ENCODE measurements at regions not wholly inside any gene's neighbourhood (a gene's known extent, or its start where the extent isn't known, plus 50 kb on each side); places are given as distances from the start of the nearest gene placed in this dataset.
"Not testable (repeated sequence)": the region's sequence is repeated elsewhere in the genome, so short reads cannot be mapped to it uniquely, and the experiment has no call there.

DNA sequence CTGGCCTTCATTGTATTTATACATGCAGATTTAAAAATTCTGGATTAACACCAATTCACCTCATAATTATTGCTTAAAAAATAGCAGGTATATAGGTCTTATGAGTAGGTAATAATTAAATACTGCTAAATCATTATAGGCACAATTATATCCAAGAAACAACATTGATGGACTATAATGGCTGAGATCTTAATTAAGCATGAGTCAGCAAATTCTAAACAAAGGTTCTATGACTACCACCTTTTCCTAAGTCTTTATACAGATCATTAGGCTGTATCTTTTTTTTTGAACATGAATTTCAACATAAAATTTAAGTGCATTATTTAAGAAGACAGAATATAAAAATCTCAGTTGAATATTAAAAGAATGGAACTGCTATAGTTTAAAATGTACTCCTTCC, 1678.7 kb upstream of the PCDH10 start:
- DNase-seq (ENCODE audit: low read depth): no peak

GRCh38 chr4:131488772-131489171, 1660.3 kb upstream of the PCDH10 start:
- no peak for DNase-seq (ENCODE audit: low read depth)

GRCh38 chr4:131496211-131496610, 1652.9 kb upstream of the PCDH10 start:
- not testable (repeated sequence) for DNase-seq (ENCODE audit: low read depth)

DNA sequence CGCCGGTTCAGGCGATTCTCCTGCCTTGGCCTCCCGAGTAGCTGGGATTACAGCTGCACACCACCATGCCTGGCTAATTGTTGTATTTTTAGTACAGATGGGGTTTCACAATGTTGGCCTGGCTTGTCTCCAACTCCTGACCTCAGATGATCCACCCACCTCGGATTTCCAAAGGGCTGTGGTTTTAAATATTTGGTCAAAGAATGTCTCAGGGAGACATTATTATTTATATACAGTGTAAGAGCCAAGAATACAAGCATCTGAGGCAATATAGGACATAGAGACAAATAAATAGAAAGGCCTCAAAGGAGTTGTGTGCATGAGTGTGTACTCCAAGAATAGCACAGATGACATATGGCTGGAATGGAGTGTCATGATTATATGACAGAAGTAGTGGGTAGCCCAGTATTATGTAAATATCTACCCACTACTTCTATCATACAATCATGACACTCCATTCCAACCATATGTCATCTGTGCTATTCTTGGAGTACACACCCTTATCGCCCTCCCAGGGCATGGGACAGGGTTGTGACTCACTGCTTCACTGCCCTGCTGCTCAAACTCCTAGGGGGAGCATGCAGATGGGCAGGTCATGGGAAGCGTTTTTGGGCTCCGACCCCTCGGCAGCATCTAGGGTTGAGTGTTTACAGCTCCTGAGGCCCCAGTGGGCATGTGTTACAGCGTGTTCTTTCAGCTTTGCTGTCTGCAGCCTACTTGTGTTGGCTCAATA, 1649.8 kb upstream of the PCDH10 start:
- peak; percentile 56 for DNase-seq (ENCODE audit: low read depth)

DNA sequence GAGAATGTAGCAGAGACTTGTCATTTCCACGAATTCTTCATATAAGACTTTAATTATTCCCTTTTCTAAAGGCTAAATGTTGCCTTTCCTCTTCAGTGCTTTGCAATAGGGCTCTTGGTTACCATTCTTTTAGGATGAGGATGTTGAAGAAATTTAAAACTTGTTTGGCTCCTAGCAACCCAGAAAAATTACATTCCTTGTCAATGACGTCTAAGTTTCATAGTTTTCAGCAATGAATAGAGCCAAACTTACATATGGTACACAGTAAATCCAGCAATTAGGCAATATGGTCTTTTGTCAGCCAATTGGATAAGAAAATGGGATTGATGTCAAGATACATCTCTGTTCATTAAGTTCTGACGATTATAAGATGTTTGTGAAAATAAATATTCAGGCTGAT, 1639.6 kb upstream of the PCDH10 start:
- DNase-seq (ENCODE audit: low read depth): peak; percentile 38

DNA sequence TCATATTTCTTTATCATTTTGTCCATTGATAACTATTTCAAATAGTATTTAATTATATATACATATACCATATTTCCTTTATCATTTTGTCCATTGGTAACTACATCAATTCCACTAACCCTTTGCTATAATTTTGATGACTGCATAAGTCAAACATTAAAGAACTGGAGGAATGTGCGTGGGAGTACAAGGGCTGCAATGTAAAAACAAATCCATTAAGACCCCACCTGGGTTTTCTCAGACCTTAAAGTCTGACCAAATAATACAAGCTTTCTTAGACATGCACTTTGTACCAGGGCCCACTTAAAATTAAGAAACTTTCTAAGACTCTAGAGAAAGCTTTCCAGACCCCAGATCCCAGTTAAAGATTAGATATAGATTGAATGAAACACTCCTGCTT, 1622.4 kb upstream of the PCDH10 start:
- no peak for DNase-seq (ENCODE audit: low read depth)

DNA sequence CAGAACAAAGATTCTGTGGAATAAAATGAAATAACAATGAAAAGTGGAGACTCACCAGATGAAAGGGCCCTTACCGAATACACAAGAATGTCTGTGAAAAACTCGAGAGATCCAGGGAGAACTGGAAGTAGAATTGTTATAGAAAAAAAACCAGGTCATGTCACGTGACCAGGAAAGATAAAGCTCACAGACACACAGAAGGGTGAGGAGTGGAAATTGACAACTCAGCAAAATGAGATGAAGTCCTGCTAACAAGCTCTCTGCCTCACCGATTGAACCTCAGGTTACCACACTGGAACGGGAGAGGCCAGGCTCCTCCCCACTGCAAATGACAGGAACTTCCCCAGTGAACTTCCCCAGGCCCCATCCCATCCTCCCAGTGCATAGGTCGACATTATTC, 1618.0 kb upstream of the PCDH10 start:
- no peak for DNase-seq (ENCODE audit: low read depth)

- DNase-seq (ENCODE audit: low read depth): no peak
These were observed 1614.0 kb upstream of the PCDH10 start for GRCh38 chr4:131534944-131535645.

GRCh38 chr4:131540256-131540655, 1608.8 kb upstream of the PCDH10 start:
- no peak for DNase-seq (ENCODE audit: low read depth)

GRCh38 chr4:131547506-131547981, 1601.5 kb upstream of the PCDH10 start:
- no peak for DNase-seq (ENCODE audit: low read depth)

DNA sequence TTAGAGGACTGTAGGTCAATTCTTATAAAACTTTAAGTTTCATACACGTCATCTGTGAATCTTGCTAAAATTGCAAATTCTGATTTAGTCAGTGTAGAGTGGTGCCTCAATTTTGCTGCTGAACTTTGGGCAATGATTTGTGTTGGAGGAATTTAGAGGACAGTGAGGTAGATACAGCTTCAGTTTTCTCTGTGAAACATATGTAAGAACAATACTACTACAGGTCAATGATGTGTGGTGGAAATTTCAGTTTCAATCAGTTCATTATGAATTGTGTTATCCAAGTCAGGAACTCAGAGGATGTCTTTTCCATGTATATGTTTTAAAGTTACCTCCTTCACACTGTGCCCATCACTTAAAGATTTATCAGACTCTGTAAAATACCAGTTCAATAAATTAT, 1597.8 kb upstream of the PCDH10 start:
- DNase-seq (ENCODE audit: low read depth): no peak

DNA sequence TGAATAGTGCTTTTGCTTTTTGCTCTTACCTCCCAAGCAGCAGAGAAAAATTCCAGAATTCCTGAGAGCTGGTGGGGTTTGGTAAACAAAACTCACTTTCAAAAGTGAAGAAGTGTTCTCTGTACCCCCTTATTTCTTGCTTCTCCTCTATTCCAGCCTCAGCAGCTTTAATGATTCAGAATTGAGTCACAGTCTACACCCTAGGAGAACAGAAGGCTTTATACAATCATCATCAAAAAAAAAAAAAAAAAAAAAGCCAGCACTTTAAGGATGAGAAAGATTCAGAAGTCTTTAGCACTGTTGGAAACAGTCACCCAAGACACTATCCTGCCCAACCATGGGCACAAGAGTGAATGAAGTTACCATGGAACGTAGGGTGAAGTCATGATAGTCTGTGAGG, 1583.1 kb upstream of the PCDH10 start:
- DNase-seq (ENCODE audit: low read depth): no peak

GRCh38 chr4:131584587-131584986, 1564.5 kb upstream of the PCDH10 start:
- no peak for DNase-seq (ENCODE audit: low read depth)

DNA sequence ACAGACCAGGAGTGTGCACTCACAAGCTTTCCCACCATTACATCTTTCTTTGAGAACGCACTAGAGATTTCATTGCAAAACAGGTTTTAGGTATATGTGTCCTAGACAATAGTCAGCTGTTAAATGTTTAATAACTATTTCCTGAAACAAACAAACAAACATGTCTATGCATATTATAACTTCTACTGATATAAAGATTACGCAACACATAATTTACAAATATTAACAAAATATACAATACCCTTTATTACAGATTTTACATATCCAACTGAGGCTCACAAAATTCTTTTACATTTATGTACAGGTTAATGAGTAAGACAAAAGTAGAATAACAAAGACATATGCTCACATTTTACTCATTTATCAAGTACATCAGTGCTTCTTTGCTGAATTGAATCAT, 1554.0 kb upstream of the PCDH10 start:
- no peak for DNase-seq (ENCODE audit: low read depth)

DNA sequence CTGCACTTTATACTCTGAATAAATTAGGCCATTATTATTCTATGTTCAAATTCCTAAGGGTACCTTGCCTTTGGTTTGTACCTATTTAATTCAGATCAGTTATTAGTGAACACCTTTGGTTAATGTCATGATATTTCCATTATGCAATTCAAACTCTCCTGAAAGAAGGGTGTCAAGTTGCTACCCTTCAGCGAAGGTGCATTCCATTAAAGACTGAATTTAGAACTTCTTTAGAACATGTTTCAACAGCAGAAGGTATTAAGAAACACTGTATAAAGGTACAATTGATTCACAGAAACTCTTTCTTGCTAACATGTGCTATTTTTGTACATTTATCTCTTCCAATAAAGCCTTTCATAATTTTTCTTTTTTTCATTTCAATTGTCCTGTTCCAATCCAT, 1545.4 kb upstream of the PCDH10 start:
- DNase-seq (ENCODE audit: low read depth): no peak

DNA sequence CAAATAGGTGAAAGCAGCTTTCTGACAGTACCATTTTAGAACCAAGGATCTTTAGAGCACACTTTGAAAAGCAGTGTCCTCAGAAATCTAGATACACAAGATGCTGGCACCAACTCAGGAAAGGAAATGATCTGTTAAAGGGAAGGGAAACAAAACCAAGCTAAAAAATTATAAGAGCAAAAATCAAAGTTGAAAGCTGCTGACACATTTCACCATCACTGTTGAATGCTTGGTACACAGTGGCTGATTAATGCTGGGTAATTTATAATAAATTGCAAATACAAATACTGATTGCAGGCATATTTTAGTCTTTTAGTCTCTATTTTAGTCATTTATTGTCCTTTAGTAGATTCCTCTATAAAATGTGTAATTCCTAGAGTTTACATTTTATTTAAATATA, 1540.1 kb upstream of the PCDH10 start:
- DNase-seq (ENCODE audit: low read depth): no peak

DNA sequence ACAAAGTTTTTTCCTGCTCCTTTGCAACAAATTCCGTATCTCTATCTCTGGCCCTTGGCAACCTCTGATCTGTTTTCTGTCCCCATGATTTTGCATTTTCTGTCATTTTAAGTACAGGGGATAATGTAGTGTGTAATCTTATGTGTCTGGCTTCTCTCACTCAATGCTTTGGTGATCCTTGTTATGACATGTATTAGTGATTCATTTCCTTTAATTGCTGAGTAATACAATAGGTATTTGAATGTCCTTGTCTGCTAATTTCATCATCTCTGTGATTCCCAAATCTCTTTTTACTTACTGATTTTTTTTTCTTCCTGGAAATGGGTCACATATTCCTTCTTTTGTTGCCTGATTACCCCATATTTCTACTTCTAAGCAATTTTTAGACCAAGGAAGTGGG, 1538.6 kb upstream of the PCDH10 start:
- DNase-seq (ENCODE audit: low read depth): peak; percentile 23

- DNase-seq (ENCODE audit: low read depth): no peak
These were observed 1535.8 kb upstream of the PCDH10 start for GRCh38 chr4:131613086-131613823.

GRCh38 chr4:131613824-131614216, 1535.3 kb upstream of the PCDH10 start:
- DNase-seq (ENCODE audit: low read depth): no peak

DNA sequence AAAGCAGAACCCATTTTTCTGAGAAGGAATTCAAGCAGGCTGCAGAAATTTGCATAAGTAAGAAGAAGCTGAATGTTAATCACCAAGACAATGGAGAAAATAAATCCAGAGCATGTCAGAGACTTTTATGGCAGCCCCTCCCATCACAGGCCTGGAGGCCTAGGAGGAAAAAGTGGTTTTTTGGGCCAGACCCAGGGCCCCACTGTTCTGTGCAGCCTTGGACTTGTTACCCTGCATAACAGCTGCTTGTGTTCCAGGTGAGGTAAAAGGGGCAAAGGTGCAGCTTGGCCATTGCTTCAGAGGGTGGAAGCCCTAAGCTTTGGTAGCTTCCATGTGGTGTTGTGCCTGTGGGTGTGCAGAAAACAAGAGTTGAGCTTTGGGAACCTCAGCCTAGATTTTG, 1516.2 kb upstream of the PCDH10 start:
- DNase-seq (ENCODE audit: low read depth): no peak

GRCh38 chr4:131635191-131635590, 1513.9 kb upstream of the PCDH10 start:
- no peak for DNase-seq (ENCODE audit: low read depth)

DNA sequence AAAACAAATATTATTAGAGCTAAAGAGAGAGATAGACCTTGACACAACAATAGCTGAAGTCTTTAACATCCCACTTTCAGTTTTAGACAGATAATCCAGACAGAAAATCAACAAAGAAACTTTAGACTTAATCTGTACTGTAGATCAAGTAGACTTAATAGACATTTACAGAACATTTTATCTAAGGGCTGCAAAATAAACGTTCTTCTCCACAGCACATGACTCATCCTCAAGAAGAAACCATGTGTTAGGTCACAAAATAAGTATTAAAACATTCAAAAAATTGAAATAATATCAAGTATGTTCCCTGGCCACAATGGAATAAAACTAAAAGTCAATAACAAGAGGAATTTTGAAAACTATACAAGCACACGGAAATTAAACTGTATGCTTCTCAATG, 1510.3 kb upstream of the PCDH10 start:
- DNase-seq (ENCODE audit: low read depth): no peak

DNA sequence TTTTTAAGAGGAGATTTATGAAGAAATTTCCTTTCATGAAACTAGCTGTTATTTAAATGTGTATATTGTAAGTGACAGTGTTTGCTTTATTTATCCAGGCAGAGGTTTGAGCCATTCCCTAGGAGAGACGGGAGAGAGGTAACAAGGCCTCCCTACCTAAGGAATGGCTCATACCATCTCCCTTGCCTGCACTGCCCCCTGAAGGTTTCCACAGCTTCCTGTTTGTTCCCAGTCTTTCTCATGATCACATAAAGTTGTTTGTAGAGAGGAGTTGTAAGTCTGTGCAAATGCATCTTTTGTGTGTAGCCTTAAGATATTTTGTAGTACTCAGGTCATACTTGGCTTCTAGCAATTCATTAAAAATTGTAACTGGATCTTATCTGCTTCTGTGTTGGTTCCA, 1504.5 kb upstream of the PCDH10 start:
- no peak for DNase-seq (ENCODE audit: low read depth)

Data from GM04504 (cell line).